GM23338 (cell line): ENCODE measurements at regions not wholly inside any gene's neighbourhood (a gene's known extent, or its start where the extent isn't known, plus 50 kb on each side); places are given as distances from the start of the nearest gene placed in this dataset.

ENCODE experiments used
- CREB1 ChIP-seq: fragments of 250-450 bp; sonication (Bioruptor Pico); IDR thresholded peaks from 2 replicates; pipeline ENCODE4 v1.5.0; 2020; ENCODE audit warnings: low read depth, mild to moderate bottlenecking, moderate library complexity
- CTCF ChIP-seq, 2 experiments: fragments of 200-600 bp in 1 of 2; sonication (generic) in 1 of 2; conservative IDR thresholded peaks; 2 replicates each; pipeline versions ENCODE4 v1.5.1 to v1.6.1; 2016 to 2017; ENCODE audit warnings: antibody characterized with exemption in 2 of 2, low read depth in 2 of 2, mild to moderate bottlenecking in 2 of 2, moderate library complexity in 1 of 2
- JUNB ChIP-seq: IDR thresholded peaks from one replicate; pipeline ENCODE4 v1.6.1; 2016; ENCODE audit warnings: antibody characterized with exemption; ENCODE audit not compliant: unreplicated experiment
- ZNF114 ChIP-seq: fragments of 250-450 bp; sonication (Bioruptor Pico); IDR thresholded peaks from 2 replicates; pipeline ENCODE4 v1.5.0; 2020; ENCODE audit warnings: mild to moderate bottlenecking, moderate library complexity

GRCh38 chr19:28644169-28644775 lies 568.7 kb downstream of the UQCRFS1 start:
- TF ChIP-seq CTCF (conservative IDR thresholded peaks at IDR 0.05; ENCODE audit: low read depth in 2 of 2) (no peak), CREB1 (no peak), ZNF114 (no peak), JUNB (no peak)
